B cell (primary cell): ENCODE measurements at regions not wholly inside any gene's neighbourhood (a gene's known extent, or its start where the extent isn't known, plus 50 kb on each side); places are given as distances from the start of the nearest gene placed in this dataset.

Source experiments
- ATAC-seq: fragments of 200-7000 bp; cut with Tn5 transposase; one replicate; pipeline ENCODE4 v1.10.0; 2021; ENCODE audit warnings: low read depth, mild to moderate bottlenecking, moderate number of reproducible peaks, moderate library complexity
- CTCF ChIA-PET: fragments of 350-600 bp; sonication (Branson Sonifier 250); formaldehyde crosslinking; loops from one replicate; lab custom pipeline; 2021; ENCODE audit warnings: antibody characterized with exemption, inconsistent platforms; lab: Charles Lee
- POLR2A ChIA-PET: fragments of 350-600 bp; sonication (Branson Sonifier 250); formaldehyde crosslinking; loops from one replicate; lab custom pipeline; 2021; ENCODE audit warnings: antibody characterized with exemption; lab: Charles Lee
- DNase-seq: peaks from one replicate; pipeline ENCODE4 v3.0.0; 2013
- H2AFZ ChIP-seq: 2 replicates; pipeline ENCODE4 v1.6.1; 2012; ENCODE audit warnings: mild to moderate bottlenecking, low read depth, low read length; ENCODE audit not compliant: insufficient read depth, poor library complexity, severe bottlenecking
- H3K27ac ChIP-seq, 2 donors: 1 replicate in 1 of 2; 2 replicates in 1 of 2; pipeline ENCODE4 v1.5.1; 2012 to 2013; ENCODE audit warnings: low read length in 2 of 2, mild to moderate bottlenecking in 2 of 2, moderate library complexity in 1 of 2
- H3K27me3 ChIP-seq, 4 experiments: fragments of 200-600 bp in 1 of 4; sonication (generic) in 1 of 4; replicated peaks in 1 of 4; 1 replicate in 2 of 4; 2 replicates in 2 of 4; pipeline versions ENCODE4 v1.6.1 to v1.7.0; 2013 to 2016; ENCODE audit warnings: low read length in 3 of 4, mild to moderate bottlenecking in 2 of 4, mixed read lengths in 1 of 4, moderate library complexity in 1 of 4; ENCODE audit not compliant: insufficient read depth in 4 of 4, control insufficient read depth in 3 of 4; ENCODE audit errors: control extremely low read depth in 1 of 4
- H3K36me3 ChIP-seq, 2 experiments: replicated peaks in 1 of 2; 1 replicate in 1 of 2; 2 replicates in 1 of 2; pipeline versions ENCODE4 v1.6.1 to v1.7.1; 2013; ENCODE audit warnings: low read length in 1 of 2; ENCODE audit not compliant: insufficient read depth in 2 of 2, control insufficient read depth in 1 of 2; ENCODE audit errors: control extremely low read depth in 1 of 2, extremely low read depth in 1 of 2
- H3K4me1 ChIP-seq, 2 donors: fragments of 200-600 bp in 1 of 2; sonication (generic) in 1 of 2; 1 replicate in 1 of 2; 2 replicates in 1 of 2; pipeline versions ENCODE4 v1.5.1 to v1.6.1; 2013 to 2017; ENCODE audit warnings: low read length in 2 of 2; ENCODE audit not compliant: control insufficient read depth in 2 of 2, insufficient read depth in 2 of 2
- H3K4me2 ChIP-seq: replicated peaks from 2 replicates; pipeline ENCODE3; 2012; ENCODE audit warnings: mild to moderate bottlenecking, low read depth, low read length; ENCODE audit not compliant: poor library complexity, severe bottlenecking
- H3K4me3 ChIP-seq, 5 experiments: fragments of 200-600 bp in 1 of 5; sonication (generic) in 1 of 5; 1 replicate in 3 of 5; 2 replicates in 2 of 5; pipeline versions ENCODE4 v1.5.1 to v1.7.0; 2011 to 2016; ENCODE audit warnings: low read length in 4 of 5, mild to moderate bottlenecking in 4 of 5, low read depth in 2 of 5, control low read depth in 1 of 5, moderate library complexity in 1 of 5; ENCODE audit not compliant: insufficient read depth in 1 of 5; ENCODE audit errors: control extremely low read depth in 1 of 5, extremely low read depth in 1 of 5
- H3K79me2 ChIP-seq: fragments of 200-600 bp; sonication (generic); one replicate; pipeline ENCODE4 v1.6.0; 2016; ENCODE audit warnings: low read length; ENCODE audit not compliant: control insufficient read depth, insufficient read depth
- H3K9ac ChIP-seq: fragments of 200-600 bp; sonication (generic); 2 replicates; pipeline ENCODE4 v1.6.1; 2017; ENCODE audit warnings: mild to moderate bottlenecking, low read length, moderate library complexity
- H3K9me3 ChIP-seq, 3 donors: one replicate each; pipeline versions ENCODE4 v1.6.1 to v1.7.1; 2013; ENCODE audit warnings: low read length in 2 of 3; ENCODE audit not compliant: control insufficient read depth in 2 of 3, insufficient read depth in 1 of 3; ENCODE audit errors: control extremely low read depth in 1 of 3
- H4K20me1 ChIP-seq: 2 replicates; pipeline ENCODE4 v1.6.0; 2012; ENCODE audit warnings: mild to moderate bottlenecking, low read length; ENCODE audit not compliant: insufficient read depth, control insufficient read depth, poor library complexity, severe bottlenecking
- H3K27ac Mint-ChIP-seq: one replicate; pipeline ENCODE4 v1.8.0; 2021; ENCODE audit warnings: mixed read lengths
- H3K27me3 Mint-ChIP-seq: one replicate; pipeline ENCODE4 v1.8.0; 2021; ENCODE audit warnings: mixed read lengths
- H3K4me1 Mint-ChIP-seq: one replicate; pipeline ENCODE4 v1.8.0; 2021; ENCODE audit warnings: mixed read lengths
- H3K4me3 Mint-ChIP-seq: one replicate; pipeline ENCODE4 v1.8.0; 2021; ENCODE audit warnings: mixed read lengths
- H3K9me3 Mint-ChIP-seq: one replicate; pipeline ENCODE4 v1.8.0; 2022; ENCODE audit warnings: mixed read lengths; ENCODE audit not compliant: insufficient read depth
- CTCF ChIP-seq: fragments of 200-600 bp; IDR thresholded peaks from one replicate; pipeline ENCODE4 v1.8.0; 2022; ENCODE audit warnings: antibody characterized with exemption, mild to moderate bottlenecking
- EZH2 ChIP-seq: IDR thresholded peaks from 2 replicates; pipeline ENCODE4 v1.6.1; 2012; ENCODE audit warnings: borderline replicate concordance, low read depth, mild to moderate bottlenecking, moderate library complexity, low read length; ENCODE audit not compliant: insufficient read depth, poor library complexity, severe bottlenecking
- WGBS: methylation state at CpG from one replicate; pipeline ENCODE4 v1.1.5; 2013; ENCODE audit warnings: missing lambda C conversion rate; ENCODE audit not compliant: insufficient coverage; 5-methylcytosine and 5-hydroxymethylcytosine counted together
- intact Hi-C: fragments of 100-400 bp; cut with micrococcal nuclease; formaldehyde crosslinking; loops from one replicate; pipeline ENCODE4 v1.10.0; 2022

- H3K4me3 ChIP-seq, result no peak overlapping the region
- H2AFZ ChIP-seq, result no peak overlapping the region
- no CpG with 5 or more reads among the region's 1 CpG for WGBS
- H3K27ac Mint-ChIP-seq, result no peak overlapping the region
- TF ChIP-seq CTCF (no peak), EZH2 (no peak)
- H3K27me3 ChIP-seq, result no peaks in the 10 kb centered on the region
- H4K20me1 ChIP-seq, result no peaks in the 10 kb centered on the region
- no peak overlapping the region for H3K27ac ChIP-seq
- no peak for ATAC-seq
- H3K4me1 Mint-ChIP-seq, result no peaks in the 10 kb centered on the region
- H3K4me1 ChIP-seq, result no peaks in the 10 kb centered on the region
- H3K9me3 Mint-ChIP-seq, result no peaks in the 10 kb centered on the region
- intact Hi-C loops, result no loop called here
- no peaks in the 10 kb centered on the region for H3K36me3 ChIP-seq
- DNase-seq, result no peak
- no peaks in the 10 kb centered on the region for H3K9me3 ChIP-seq
- no peak overlapping the region for H3K9ac ChIP-seq
- no peak overlapping the region for H3K4me2 ChIP-seq
- H3K4me3 Mint-ChIP-seq, result no peak overlapping the region
- no peaks in the 10 kb centered on the region for H3K79me2 ChIP-seq
- POLR2A ChIA-PET, result no interaction called here
- CTCF ChIA-PET, result no interaction called here
- peaks cover 36% of the 10 kb centered on the region for H3K27me3 Mint-ChIP-seq
These were observed 99.9 kb downstream of the ENC1 start for GRCh38 chr5:74540622-74541021.

GRCh38 chr5:74539986-74540385, 100.5 kb downstream of the ENC1 start:
- ChIA-PET POLR2A (no interaction called here), CTCF (no interaction called here)
- H3K4me1 Mint-ChIP-seq, result no peaks in the 10 kb centered on the region
- H3K4me2 ChIP-seq, result no peak overlapping the region
- DNase-seq, result no peak
- peaks cover 32% of the 10 kb centered on the region for H3K27me3 Mint-ChIP-seq
- no peak overlapping the region for H3K27ac ChIP-seq
- TF ChIP-seq CTCF (no peak), EZH2 (no peak)
- no peak overlapping the region for H3K4me3 Mint-ChIP-seq
- no peak overlapping the region for H2AFZ ChIP-seq
- no peaks in the 10 kb centered on the region for H3K4me1 ChIP-seq
- no peaks in the 10 kb centered on the region for H3K79me2 ChIP-seq
- H3K9me3 ChIP-seq, result peaks cover 0 to under 1% (median 0%) of the 10 kb centered on the region in 3 donors
- no peaks in the 10 kb centered on the region for H3K36me3 ChIP-seq
- no peaks in the 10 kb centered on the region for H4K20me1 ChIP-seq
- H3K27me3 ChIP-seq, result no peaks in the 10 kb centered on the region
- intact Hi-C loops, result no loop called here
- H3K27ac Mint-ChIP-seq, result no peak overlapping the region
- WGBS, result 81% methylated on average over 4 of the region's 7 CpGs
- H3K9ac ChIP-seq, result no peak overlapping the region
- H3K4me3 ChIP-seq, result no peak overlapping the region
- no peaks in the 10 kb centered on the region for H3K9me3 Mint-ChIP-seq
- ATAC-seq, result no peak
